Astrocyte (in vitro differentiated cells and primary cell): ENCODE measurements at regions not wholly inside any gene's neighbourhood (a gene's known extent, or its start where the extent isn't known, plus 50 kb on each side); places are given as distances from the start of the nearest gene placed in this dataset.
A peak's percentile ranks its signal among the peaks of the same experiment; 100 is the strongest.

ENCODE experiments used
- DNase-seq: peaks from one replicate; pipeline ENCODE4 v3.0.0-alpha.2; 2010; ENCODE audit warnings: low read depth
- FAIRE-seq: peaks from 2 replicates; lab custom pipeline; 2011; peaks lifted over from hg19 to GRCh38; lab: Jason Lieb, UNC
- H2AFZ ChIP-seq: 2 replicates; pipeline ENCODE4 v1.6.0; 2012; ENCODE audit warnings: low read depth, low read length, inconsistent platforms
- H3K27ac ChIP-seq: 2 replicates; pipeline ENCODE4 v1.5.1; 2011; ENCODE audit warnings: low read depth, low read length, inconsistent platforms
- H3K27me3 ChIP-seq: 2 replicates; pipeline ENCODE4 v1.6.0; 2011; ENCODE audit warnings: low read length, inconsistent platforms; ENCODE audit not compliant: insufficient read depth
- H3K36me3 ChIP-seq: 2 replicates; pipeline ENCODE4 v1.5.1; 2011; ENCODE audit warnings: low read length, inconsistent platforms; ENCODE audit not compliant: insufficient read depth
- H3K4me1 ChIP-seq: 2 replicates; pipeline ENCODE4 v1.5.1; 2011; ENCODE audit warnings: low read length, inconsistent platforms; ENCODE audit not compliant: insufficient read depth
- H3K4me2 ChIP-seq: 2 replicates; pipeline ENCODE4 v1.6.0; 2012; ENCODE audit warnings: low read length, inconsistent platforms
- H3K4me3 ChIP-seq: 2 replicates; pipeline ENCODE4 v1.5.1; 2011; ENCODE audit warnings: low read depth, mild to moderate bottlenecking, low read length, inconsistent platforms; ENCODE audit not compliant: insufficient read depth
- H3K79me2 ChIP-seq: 2 replicates; pipeline ENCODE4 v1.6.0; 2012; ENCODE audit warnings: mild to moderate bottlenecking, low read length, inconsistent platforms; ENCODE audit not compliant: insufficient read depth
- H3K9ac ChIP-seq: 2 replicates; pipeline ENCODE4 v1.6.0; 2012; ENCODE audit warnings: mild to moderate bottlenecking, low read length, inconsistent platforms
- H3K9me3 ChIP-seq: 2 replicates; pipeline ENCODE4 v1.5.1; 2012; ENCODE audit warnings: low read depth, mild to moderate bottlenecking, low read length, inconsistent platforms; ENCODE audit not compliant: insufficient read depth
- H4K20me1 ChIP-seq: 2 replicates; pipeline ENCODE4 v1.6.0; 2012; ENCODE audit warnings: low read length, inconsistent platforms; ENCODE audit not compliant: insufficient read depth
- H3K27ac Mint-ChIP-seq: one replicate; pipeline ENCODE4 v1.8.0; 2021; ENCODE audit warnings: mild to moderate bottlenecking, mixed read lengths; ENCODE audit not compliant: unreplicated experiment
- H3K27me3 Mint-ChIP-seq: one replicate; pipeline ENCODE4 v1.8.0; 2021; ENCODE audit warnings: low read depth, mixed read lengths; ENCODE audit not compliant: unreplicated experiment
- H3K36me3 Mint-ChIP-seq: one replicate; pipeline ENCODE4 v1.8.0; 2021; ENCODE audit warnings: low read depth, mixed read lengths; ENCODE audit not compliant: unreplicated experiment
- H3K4me1 Mint-ChIP-seq: one replicate; pipeline ENCODE4 v1.8.0; 2021; ENCODE audit warnings: low read depth, mixed read lengths; ENCODE audit not compliant: unreplicated experiment
- H3K4me3 Mint-ChIP-seq: one replicate; pipeline ENCODE4 v1.8.0; 2021; ENCODE audit warnings: mild to moderate bottlenecking, moderate library complexity, mixed read lengths; ENCODE audit not compliant: unreplicated experiment
- H3K9me3 Mint-ChIP-seq: one replicate; pipeline ENCODE4 v1.8.0; 2021; ENCODE audit warnings: mild to moderate bottlenecking, mixed read lengths; ENCODE audit not compliant: unreplicated experiment
- CTCF ChIP-seq: IDR thresholded peaks from 2 replicates; pipeline ENCODE4 v1.5.1; 2011; ENCODE audit warnings: low read depth, mild to moderate bottlenecking, inconsistent platforms, low read length, moderate library complexity; ENCODE audit not compliant: insufficient read depth
- EZH2 ChIP-seq: IDR thresholded peaks from 2 replicates; pipeline ENCODE4 v1.6.1; 2012; ENCODE audit warnings: mild to moderate bottlenecking, low read length, inconsistent platforms; ENCODE audit not compliant: insufficient read depth

- peaks cover 14% of the 10 kb centered on the region for H3K4me1 ChIP-seq
- H3K36me3 ChIP-seq: no peaks in the 10 kb centered on the region
- H3K27ac ChIP-seq: no peak overlapping the region
- DNase-seq (peak; percentile 35), FAIRE-seq (peak; percentile 43)
- H3K4me3 Mint-ChIP-seq: no peak overlapping the region
- no peak overlapping the region for H3K4me2 ChIP-seq
- no peak overlapping the region for H2AFZ ChIP-seq
- H3K9ac ChIP-seq: no peak overlapping the region
- H3K4me3 ChIP-seq: no peak overlapping the region
- no peaks in the 10 kb centered on the region for H3K36me3 Mint-ChIP-seq
- no peaks in the 10 kb centered on the region for H3K79me2 ChIP-seq
- no peaks in the 10 kb centered on the region for H3K27me3 Mint-ChIP-seq
- no peaks in the 10 kb centered on the region for H4K20me1 ChIP-seq
- H3K4me1 Mint-ChIP-seq: peaks cover 30% of the 10 kb centered on the region
- H3K27ac Mint-ChIP-seq: no peak overlapping the region
- no peak for TF ChIP-seq CTCF
- TF ChIP-seq EZH2: no peak
- H3K9me3 ChIP-seq: no peaks in the 10 kb centered on the region
- no peaks in the 10 kb centered on the region for H3K27me3 ChIP-seq
- no peaks in the 10 kb centered on the region for H3K9me3 Mint-ChIP-seq
These were observed 329.4 kb downstream of the PDGFC start for GRCh38 chr4:156642161-156642560.

- H3K4me3 Mint-ChIP-seq: no peak overlapping the region
- peak overlapping the region; percentile 57 for H3K4me2 ChIP-seq
- no peaks in the 10 kb centered on the region for H3K9me3 ChIP-seq
- H3K9ac ChIP-seq: no peak overlapping the region
- no peaks in the 10 kb centered on the region for H3K27me3 ChIP-seq
- H2AFZ ChIP-seq: no peak overlapping the region
- H3K4me1 Mint-ChIP-seq: peaks cover 45% of the 10 kb centered on the region
- H3K36me3 ChIP-seq: no peaks in the 10 kb centered on the region
- no peaks in the 10 kb centered on the region for H3K79me2 ChIP-seq
- no peaks in the 10 kb centered on the region for H4K20me1 ChIP-seq
- peak; percentile 85 for FAIRE-seq
- DNase-seq: peak; percentile 91
- peak overlapping the region; percentile 53 for H3K27ac ChIP-seq
- no peak overlapping the region for H3K4me3 ChIP-seq
- H3K27ac Mint-ChIP-seq: peak overlapping the region; percentile 85
- no peaks in the 10 kb centered on the region for H3K27me3 Mint-ChIP-seq
- TF ChIP-seq EZH2 (no peak), CTCF (no peak)
- H3K9me3 Mint-ChIP-seq: no peaks in the 10 kb centered on the region
- no peaks in the 10 kb centered on the region for H3K36me3 Mint-ChIP-seq
- peaks cover 18% of the 10 kb centered on the region for H3K4me1 ChIP-seq
These were observed 332.5 kb downstream of the PDGFC start for GRCh38 chr4:156638925-156639605.

- H3K4me3 Mint-ChIP-seq: peak overlapping the region; percentile 4
- H3K4me3 ChIP-seq: no peak overlapping the region
- H4K20me1 ChIP-seq: no peaks in the 10 kb centered on the region
- H3K36me3 Mint-ChIP-seq: no peaks in the 10 kb centered on the region
- H3K79me2 ChIP-seq: no peaks in the 10 kb centered on the region
- H3K4me2 ChIP-seq: peak overlapping the region; percentile 57
- H3K27me3 ChIP-seq: no peaks in the 10 kb centered on the region
- peak overlapping the region; percentile 53 for H3K27ac ChIP-seq
- no peaks in the 10 kb centered on the region for H3K9me3 ChIP-seq
- DNase-seq (peak; percentile 75), FAIRE-seq (peak; percentile 62)
- no peak overlapping the region for H2AFZ ChIP-seq
- no peaks in the 10 kb centered on the region for H3K36me3 ChIP-seq
- TF ChIP-seq EZH2 (no peak), CTCF (no peak)
- peaks cover 47% of the 10 kb centered on the region for H3K4me1 Mint-ChIP-seq
- no peaks in the 10 kb centered on the region for H3K9me3 Mint-ChIP-seq
- no peak overlapping the region for H3K9ac ChIP-seq
- peaks cover 18% of the 10 kb centered on the region for H3K4me1 ChIP-seq
- no peaks in the 10 kb centered on the region for H3K27me3 Mint-ChIP-seq
- H3K27ac Mint-ChIP-seq: peak overlapping the region; percentile 85
These were observed 333.3 kb downstream of the PDGFC start for GRCh38 chr4:156638334-156638733.
